GM19324 (cell line): ENCODE measurements at regions not wholly inside any gene's neighbourhood (a gene's known extent, or its start where the extent isn't known, plus 50 kb on each side); places are given as distances from the start of the nearest gene placed in this dataset.

Experiments used
- ATAC-seq: cut with Tn5 transposase; IDR thresholded peaks from one replicate; pipeline ENCODE4 v1.9.1; 2021; ENCODE audit warnings: mild to moderate bottlenecking, moderate library complexity; ENCODE audit not compliant: unreplicated experiment, low FRiP score

- no peak for ATAC-seq
These were observed 186.0 kb downstream of the PAH start for GRCh38 chr12:102730996-102731395.

- no peak for ATAC-seq
These were observed 188.4 kb downstream of the PAH start for GRCh38 chr12:102728506-102729242.

GRCh38 chr12:102726686-102727085, 190.4 kb downstream of the PAH start:
- no peak for ATAC-seq

GRCh38 chr12:102722147-102722546, 194.9 kb downstream of the PAH start:
- no peak for ATAC-seq

- no peak for ATAC-seq
These were observed 208.9 kb downstream of the PAH start for GRCh38 chr12:102708108-102708507.

DNA sequence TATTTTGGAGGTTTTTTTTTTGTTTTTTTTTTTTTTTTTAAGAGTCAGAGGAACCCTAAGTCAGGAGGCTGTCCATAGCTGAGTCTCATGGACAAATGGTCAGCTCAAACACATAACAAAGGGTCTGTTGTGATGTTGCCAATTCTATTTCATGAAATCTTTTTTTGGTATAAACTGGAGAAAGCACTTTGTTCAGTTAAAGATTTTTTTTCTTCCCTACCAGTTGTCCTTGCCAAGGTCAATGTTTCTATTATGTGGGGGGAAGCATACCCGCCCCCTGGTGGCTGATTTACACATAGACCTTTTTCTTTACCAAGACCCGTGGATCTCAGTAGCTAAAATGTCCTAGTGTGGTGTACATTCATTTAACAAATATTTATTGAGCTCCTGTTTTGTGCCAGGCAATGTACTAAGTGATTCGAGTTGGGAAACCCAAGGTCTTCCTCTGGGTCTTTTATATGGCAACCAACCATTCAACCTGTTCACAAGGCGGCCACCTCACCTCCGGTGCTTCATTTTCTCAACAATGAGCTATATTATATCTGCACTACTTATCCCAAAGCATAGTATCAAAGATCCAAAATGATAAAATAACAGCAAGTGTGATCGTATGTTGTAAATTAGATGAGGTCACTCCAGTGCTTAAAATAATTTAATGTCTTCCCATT, 214.5 kb downstream of the PAH start:
- ATAC-seq, result no peak

GRCh38 chr12:102696045-102696444, 215.7 kb upstream of the IGF1 start:
- no peak for ATAC-seq

- no peak for ATAC-seq
These were observed 214.5 kb upstream of the IGF1 start for GRCh38 chr12:102694903-102695302.

GRCh38 chr12:102691773-102692555, 211.6 kb upstream of the IGF1 start:
- no peak for ATAC-seq

DNA sequence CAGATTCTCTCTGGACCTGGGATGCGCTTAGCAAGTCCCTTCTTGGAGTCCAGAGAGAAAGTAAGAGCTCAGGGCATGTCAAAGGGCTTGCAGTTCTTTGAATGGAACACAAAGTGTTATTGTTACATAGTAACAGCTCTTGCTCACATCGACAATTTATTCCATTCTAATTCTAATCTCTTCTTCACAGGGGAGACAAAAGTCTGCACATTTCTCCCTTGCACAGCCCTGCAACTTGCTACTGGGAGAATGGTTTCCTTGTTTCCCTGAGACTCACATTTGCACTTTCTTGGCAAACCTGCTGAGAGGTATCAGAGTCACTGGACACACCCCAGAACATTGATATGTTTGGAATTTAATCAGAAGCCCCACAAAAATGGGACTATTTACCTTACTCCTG, 209.9 kb upstream of the IGF1 start:
- ATAC-seq, result no peak

DNA sequence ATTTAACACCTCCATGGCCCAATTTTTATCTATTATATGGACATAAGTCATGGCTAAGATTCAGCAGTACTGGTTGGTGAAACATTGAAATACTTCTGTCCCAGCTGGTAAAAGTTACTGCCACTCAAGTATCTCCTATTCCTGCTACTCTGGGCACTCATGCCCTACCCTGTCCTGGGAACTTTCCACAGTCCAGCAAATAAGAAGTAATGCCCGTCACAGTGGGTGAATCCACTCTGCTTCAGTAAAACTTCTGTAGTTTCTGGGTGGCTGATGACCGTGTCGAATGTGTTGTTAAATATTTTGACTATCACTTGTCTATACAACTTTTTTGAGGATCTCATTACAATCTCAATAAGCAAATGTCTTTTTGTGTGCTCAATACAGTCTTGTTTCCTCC, 209.3 kb upstream of the IGF1 start:
- ATAC-seq, result no peak

DNA sequence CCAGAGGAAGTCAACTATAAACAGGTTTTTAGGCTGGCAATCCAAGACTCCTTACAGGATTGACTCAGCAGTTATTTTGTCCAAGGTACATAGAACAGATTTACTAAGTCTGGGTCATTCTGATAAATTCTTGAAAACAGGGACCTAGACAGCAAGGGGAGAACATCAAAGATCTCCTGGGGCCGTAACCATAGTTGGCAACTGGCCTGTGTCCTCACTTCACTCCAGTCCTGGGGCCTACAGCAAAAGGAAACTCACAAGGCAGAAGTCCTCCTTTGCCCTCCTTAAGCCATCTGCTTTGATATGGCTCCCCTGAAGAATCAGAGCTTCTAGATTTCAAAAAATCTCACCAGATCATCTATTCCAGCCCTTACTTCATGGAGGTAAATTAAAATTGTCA, 207.2 kb upstream of the IGF1 start:
- ATAC-seq, result no peak

GRCh38 chr12:102685841-102686240, 205.5 kb upstream of the IGF1 start:
- ATAC-seq, result no peak

DNA sequence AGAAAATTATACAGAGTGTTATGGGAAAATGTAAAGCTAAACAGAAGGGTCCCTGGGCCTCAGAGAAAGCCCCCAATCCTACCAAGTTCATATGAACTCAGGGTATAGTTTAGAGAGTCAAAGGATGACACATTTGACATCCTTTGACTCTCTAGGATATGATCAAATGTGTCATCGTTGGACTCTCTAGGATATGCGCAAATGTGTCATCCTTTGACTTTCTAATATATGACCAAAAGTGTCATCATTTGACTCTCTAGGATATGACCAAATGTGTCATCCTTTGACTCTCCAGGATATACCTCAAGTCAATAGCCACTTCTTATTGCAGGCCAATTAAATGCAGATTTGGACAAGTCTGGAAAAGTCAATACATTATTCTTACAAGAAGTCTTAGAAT, 204.8 kb upstream of the IGF1 start:
- no peak for ATAC-seq

DNA sequence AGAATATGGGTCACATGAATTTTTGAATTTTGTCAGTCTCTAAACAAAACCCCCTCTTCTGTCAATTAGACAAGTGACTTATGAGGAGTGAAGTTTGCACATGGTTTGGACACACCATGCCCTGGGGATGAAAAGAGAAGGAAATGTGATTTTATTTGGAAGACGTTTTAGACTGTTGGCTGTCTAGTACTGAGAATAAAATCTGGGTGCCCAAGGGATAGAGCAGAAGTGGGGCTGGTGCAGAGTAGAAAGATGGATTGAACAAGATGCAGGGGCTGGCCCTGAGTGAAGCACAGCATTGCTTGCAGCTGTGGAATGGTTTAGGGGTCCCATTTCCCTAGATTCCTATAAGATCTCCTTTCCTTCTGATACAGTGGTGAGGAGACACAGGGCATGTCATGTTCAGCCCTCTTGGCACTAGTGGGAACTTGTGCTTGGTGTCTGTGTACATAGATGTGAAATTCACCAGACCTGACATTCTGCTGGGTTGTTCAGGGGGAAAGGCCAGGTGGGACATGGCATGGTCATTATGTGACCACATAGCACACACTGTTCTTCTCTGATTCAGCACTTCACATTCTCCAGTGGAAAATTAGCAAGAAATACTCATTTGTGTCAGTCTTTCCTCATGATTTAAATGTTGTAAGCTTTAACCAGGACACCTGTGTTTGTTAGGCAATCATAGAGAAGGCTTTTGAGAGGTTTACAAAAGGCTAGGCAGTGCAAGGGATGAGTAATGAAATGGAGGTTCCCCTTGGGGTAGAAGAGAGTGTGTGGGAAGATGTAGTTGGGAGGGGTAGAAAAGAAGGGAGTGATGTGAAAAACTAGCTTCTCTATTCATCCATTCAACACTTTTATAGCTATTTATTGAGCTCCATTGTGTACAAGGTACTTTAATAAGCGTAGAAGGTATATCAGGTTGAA, 202.3 kb upstream of the IGF1 start:
- no peak for ATAC-seq

DNA sequence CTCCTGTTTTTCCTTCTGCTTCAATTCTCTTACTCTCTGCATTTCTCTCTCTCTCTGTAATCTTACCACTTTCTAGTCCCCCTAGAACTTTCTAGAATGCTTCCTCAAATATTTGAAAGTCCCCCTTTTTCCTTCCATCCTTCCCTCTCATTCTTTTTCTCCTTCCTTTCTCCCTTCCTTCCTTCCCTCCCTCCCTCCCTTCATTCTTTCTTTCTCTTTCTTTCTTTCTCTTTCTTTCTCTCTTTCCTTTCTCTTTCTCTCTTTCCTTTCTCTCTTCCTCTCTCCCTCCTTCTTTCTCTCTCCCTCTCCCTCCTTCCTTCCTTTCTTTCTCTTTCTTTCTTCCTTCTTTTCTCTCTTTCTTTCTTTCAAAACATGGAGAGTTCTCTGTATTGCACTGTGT, 201.4 kb upstream of the IGF1 start:
- no peak for ATAC-seq

GRCh38 chr12:102681309-102681708, 200.9 kb upstream of the IGF1 start:
- no peak for ATAC-seq

- ATAC-seq, result no peak
These were observed 199.9 kb upstream of the IGF1 start for GRCh38 chr12:102680304-102680703.

DNA sequence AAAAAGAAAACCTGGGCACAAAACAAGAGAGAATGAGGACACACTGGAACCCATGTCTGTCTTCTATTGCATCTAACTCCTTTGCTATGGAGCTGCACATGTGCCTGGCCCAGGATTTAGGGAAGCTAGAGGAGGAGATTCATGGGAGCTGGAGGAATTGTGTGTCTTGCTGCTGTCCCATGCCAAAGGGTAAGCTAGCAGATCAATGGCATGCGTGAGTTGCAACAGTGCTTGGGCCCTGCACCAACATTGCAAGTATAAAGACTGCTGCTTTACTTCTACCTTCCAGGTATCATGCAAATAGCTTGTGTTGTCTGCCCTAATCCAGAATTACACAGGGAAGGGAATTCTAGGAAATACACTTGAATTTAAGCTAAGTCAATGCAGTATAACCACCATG, 196.4 kb upstream of the IGF1 start:
- no peak for ATAC-seq

DNA sequence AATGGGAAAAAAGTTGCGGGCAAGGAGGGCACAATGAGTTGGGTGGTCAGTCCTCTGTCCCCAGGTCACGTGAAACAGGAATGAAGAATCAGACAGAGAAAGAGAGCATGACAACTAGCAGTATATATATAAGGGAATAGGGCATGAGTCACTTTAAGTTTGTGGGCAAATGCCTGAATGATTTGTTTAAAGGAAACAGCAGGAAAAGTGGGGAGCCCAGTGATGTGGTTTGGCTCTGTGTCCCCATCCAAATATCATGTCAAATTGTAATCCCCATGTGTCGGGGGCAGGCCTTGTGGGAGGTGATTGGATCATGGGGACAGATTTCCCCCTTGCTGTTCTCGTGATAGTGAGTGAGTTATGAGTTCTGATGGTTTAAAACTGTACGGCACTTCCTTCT, 195.3 kb upstream of the IGF1 start:
- ATAC-seq, result no peak

DNA sequence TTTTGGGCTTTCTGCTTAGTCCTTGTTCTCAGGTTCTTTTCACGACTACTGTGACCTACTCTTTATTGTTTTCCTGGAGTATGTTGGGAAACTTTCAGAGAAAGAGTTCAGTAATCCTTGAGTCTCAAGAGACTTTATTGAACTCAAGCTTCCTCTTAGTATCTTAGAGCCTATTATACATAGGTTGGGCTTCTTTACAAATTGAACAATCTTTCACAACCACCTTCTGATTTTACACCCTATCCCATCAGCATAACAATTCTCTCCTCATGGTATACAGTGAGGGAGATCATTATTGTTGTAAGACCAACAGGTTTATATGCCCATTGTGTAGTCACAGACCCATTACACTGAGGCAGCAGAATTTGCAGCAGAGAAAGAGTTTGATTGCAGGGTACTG, 193.2 kb upstream of the IGF1 start:
- ATAC-seq, result no peak
